ENCODE measurements at regions not wholly inside any gene's neighbourhood (a gene's known extent, or its start where the extent isn't known, plus 50 kb on each side); places are given as distances from the start of the nearest gene placed in this dataset.

DNA sequence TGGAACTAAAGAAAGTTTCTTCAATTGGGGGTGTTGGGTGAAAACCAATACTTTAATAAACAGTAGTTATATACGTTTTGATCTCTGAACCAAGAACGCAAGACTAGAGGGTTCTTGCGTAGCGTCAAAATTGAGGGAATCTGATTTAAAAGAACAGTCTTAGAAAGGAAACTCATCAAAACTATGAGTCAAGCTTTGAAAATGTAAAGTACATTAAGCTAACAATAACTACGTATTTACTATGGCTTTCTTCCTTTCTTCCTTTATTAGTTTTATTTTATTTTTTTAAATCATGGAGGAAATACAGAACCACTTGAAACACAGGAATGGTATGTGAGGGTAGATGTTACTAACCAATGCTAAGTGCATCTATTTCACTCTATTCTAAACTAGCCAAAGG is 287.0 kb upstream of the RSPO3 start:
- TF ChIP-seq CTCF (conservative IDR thresholded peaks at IDR 0.05 in 1 of 2, IDR thresholded peaks at IDR 0.05 in 1 of 2; ENCODE audit: extremely low read depth in 1 of 2, insufficient read depth in 1 of 2, low read depth in 1 of 2, low read length in 2 of 2) (no peak), EZH2 (IDR thresholded peaks at IDR 0.05; ENCODE audit: borderline replicate concordance, low read length) (no peak)

Measured in mammary epithelial cell (primary cell).